WI38 (cell line): ENCODE measurements at regions not wholly inside any gene's neighbourhood (a gene's known extent, or its start where the extent isn't known, plus 50 kb on each side); places are given as distances from the start of the nearest gene placed in this dataset.

ENCODE experiments used
- H3K4me3 ChIP-seq: 2 replicates; pipeline ENCODE4 v1.5.1; 2011; ENCODE audit warnings: low read depth, mild to moderate bottlenecking, control low read depth, low read length
- CTCF ChIP-seq: IDR thresholded peaks from 2 replicates; pipeline ENCODE4 v1.5.1; 2012; ENCODE audit warnings: low read depth, mild to moderate bottlenecking, control low read depth, low read length

DNA sequence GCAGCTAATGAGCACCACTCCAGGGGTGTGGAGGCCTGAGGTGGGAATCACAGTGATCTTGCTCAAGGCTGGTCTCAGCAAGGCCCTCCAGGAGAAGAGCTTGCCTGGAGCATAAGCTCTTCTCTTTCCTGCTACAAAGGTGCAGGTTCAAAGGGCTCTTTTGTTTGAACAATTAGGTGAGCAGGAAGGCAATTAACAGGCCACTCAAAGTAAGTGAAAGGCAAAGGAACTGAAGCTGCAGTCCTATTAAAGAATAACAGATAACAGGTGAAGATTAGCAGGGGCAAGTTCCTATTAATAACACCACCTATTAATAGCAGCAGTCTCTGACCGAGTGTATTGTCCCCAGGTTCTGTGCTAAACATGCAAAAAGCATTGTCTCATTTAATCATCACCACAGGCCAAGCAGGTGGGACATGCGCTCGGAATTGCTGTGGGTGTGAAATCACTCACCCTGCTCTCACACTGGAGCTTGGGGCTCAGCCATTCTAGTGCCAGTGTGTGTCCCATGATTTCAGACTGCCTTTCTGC is 113.8 kb downstream of the RHOU start:
- H3K4me3 ChIP-seq, result no peak overlapping the region
- TF ChIP-seq CTCF, result no peak

DNA sequence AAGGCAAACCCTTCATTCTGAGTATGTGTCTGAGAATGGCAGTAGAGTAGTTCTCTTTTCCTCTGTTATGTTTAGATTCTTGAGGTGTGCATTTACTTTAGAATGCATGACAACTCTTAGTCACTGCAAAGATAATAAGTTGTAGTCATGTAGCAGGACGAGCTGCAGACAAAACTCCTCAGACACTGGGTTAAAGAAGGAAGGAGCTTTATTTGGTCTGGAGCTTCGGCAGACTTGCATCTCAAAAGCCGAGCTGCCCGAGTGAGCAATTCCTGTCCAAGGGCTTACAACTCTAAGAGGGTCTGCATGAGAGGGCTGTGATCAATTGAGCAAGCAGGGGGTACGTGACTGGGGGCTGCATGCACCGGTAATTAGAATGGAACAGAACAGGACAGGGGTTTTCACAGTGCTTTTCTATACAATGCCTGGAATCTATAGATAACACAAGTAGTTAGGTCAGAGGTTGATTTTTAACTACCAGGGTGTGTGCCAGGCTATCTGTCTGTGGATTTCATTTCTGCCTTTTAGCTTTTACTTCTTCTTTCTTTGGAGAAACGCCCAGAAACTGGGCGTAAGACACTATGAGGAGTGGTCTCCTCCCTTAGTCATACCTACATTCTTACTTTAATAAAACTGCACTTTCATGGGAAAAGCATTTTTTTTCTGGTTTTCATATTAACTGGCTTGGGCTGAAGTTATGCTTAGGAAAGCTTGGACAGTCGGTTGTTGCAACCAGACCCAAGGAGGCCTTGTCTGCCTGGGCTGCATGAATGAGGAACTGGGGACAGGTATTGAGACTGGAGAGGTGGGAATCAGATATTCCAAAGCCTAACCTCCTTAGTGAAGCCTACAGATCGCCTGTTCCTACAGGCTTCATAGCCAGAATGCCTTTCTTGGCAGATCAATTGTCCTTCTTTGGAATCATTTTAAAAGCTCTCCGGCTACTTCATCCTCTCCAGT is 115.1 kb downstream of the RHOU start:
- TF ChIP-seq CTCF, result no peak
- H3K4me3 ChIP-seq, result no peak overlapping the region

- H3K4me3 ChIP-seq, result no peak overlapping the region
- no peak for TF ChIP-seq CTCF
These were observed 115.9 kb downstream of the RHOU start for GRCh38 chr1:228851193-228851592.

DNA sequence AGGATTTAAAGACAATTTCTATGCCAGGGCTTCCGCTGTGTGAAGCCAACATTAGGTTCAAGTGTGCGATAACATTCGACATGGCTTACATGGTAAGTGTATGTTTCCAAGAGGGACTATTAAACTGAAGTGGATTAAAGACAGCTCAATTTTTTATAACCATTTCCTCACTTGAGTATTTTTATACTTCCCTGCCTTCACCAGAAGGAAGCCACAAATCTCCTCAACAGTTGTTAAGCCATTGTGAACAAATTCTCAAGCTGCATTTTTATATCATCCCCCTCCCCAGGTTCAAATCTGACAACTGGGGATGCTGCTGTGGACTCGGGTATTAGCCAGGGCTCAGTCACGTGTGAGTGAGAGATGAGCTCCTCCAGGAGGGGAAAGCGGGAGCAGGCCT is 116.3 kb downstream of the RHOU start:
- TF ChIP-seq CTCF, result no peak
- H3K4me3 ChIP-seq, result no peak overlapping the region

DNA sequence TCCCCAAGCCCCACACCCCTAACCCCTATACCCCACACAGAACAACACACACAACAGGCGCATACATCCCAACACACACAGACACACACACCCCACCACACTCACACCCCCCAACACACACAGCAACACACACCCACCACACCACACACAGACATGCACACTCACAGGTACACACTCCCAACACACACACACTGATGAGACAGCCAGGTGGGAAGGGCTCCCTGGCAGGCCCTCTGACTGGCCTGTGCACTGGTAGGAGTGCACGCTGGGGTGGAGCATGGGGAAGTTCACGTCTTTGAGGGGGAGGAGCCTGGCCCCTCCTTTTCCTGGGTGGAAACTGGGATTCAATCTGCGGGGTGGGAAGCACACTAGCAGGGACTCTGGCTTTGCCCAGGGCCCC is 116.7 kb downstream of the RHOU start:
- no peak for TF ChIP-seq CTCF
- no peak overlapping the region for H3K4me3 ChIP-seq

DNA sequence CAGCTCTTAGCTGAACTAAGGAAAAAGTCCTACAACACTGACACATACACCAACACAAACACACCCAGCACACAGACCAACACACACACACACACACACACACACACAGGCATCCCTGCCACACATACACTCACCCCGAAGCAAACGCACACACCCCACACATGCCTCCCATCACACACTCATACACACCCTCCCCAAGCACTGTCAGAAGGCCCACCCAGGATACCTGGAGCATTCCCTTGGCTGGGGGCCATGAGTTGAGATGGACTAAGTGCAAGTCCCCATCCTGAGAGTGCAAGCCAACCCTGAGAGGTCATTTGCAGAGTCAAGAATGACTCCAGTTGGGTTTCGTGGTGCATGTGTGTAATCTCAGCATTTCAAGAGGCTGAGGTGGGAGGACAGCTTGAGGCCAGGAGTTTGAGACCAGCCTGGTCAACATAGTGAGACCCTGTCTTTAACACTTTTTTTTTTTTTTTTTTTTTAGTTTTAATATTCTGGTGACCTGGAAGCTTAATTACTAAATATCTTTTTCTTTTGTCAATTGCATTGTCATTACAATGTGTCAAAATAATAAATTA is 117.3 kb downstream of the RHOU start:
- TF ChIP-seq CTCF, result no peak
- no peak overlapping the region for H3K4me3 ChIP-seq

DNA sequence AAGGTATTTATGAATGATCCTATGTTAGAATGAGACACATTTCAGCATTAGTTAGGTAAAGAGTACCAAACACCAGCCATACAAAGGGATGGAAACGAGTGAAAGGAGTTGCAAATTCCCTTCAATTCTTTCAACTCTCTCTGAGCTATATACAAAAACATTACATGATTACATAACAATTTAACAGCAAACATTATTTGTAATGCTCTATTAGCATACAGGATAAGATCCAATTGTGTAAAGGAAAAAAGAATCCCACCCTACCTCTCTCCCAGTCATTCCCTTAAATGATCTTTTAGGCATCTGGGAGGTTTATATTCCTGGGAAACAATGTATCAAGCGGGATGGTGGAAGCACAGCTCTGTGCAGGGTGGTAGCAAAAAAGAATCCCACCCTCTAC is 117.9 kb downstream of the RHOU start:
- no peak for TF ChIP-seq CTCF
- H3K4me3 ChIP-seq, result no peak overlapping the region
